C4-2B (cell line): ENCODE measurements at regions not wholly inside any gene's neighbourhood (a gene's known extent, or its start where the extent isn't known, plus 50 kb on each side); places are given as distances from the start of the nearest gene placed in this dataset.

ENCODE experiments used
- H3K27ac ChIP-seq: fragments of 450-650 bp; 2 replicates; pipeline ENCODE4 v1.5.1; 2017
- ZFX ChIP-seq: fragments of 450-650 bp; IDR thresholded peaks from 2 replicates; pipeline ENCODE4 v1.6.1; 2017
- TF ChIP-seq, protein P1 (sequence below): fragments of 450-650 bp; conservative IDR thresholded peaks from 2 replicates; pipeline ENCODE4 v1.5.1; 2017; ENCODE audit warnings: mild to moderate bottlenecking

DNA sequence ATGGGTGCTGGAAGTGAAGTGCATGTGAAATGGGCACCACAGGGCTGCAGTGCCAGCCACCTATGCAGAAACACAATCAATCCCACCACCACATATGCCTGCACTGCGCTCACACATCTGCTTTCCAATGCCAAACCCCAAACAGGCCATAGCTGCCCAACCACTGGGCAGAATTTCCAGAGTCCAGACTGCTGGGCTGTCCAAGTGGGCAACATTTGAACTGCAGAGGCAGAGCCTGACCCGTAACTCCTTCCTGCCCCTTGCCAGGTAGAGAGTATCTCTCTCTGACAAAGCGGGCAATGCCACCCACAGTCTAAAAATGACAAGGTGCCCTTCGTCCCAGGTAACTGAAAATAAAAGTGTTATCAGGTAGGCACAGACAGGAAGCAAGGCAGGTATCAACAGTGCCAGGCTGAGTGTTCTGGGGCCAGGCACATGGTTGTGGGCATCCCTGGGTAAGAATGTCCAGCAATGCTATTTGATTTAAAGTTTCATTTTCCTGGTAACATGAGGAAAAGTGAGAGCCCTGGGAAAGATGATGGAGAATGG, 79.5 kb downstream of the FOXA2 start:
- no peak for TF ChIP-seq ZFX
- TF ChIP-seq, protein P1, sequence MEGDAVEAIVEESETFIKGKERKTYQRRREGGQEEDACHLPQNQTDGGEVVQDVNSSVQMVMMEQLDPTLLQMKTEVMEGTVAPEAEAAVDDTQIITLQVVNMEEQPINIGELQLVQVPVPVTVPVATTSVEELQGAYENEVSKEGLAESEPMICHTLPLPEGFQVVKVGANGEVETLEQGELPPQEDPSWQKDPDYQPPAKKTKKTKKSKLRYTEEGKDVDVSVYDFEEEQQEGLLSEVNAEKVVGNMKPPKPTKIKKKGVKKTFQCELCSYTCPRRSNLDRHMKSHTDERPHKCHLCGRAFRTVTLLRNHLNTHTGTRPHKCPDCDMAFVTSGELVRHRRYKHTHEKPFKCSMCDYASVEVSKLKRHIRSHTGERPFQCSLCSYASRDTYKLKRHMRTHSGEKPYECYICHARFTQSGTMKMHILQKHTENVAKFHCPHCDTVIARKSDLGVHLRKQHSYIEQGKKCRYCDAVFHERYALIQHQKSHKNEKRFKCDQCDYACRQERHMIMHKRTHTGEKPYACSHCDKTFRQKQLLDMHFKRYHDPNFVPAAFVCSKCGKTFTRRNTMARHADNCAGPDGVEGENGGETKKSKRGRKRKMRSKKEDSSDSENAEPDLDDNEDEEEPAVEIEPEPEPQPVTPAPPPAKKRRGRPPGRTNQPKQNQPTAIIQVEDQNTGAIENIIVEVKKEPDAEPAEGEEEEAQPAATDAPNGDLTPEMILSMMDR = no peak
- H3K27ac ChIP-seq = no peak overlapping the region

- no peak overlapping the region for H3K27ac ChIP-seq
- no peak for TF ChIP-seq ZFX
- TF ChIP-seq, protein P1 = no peak
Measured at GRCh38 chr20:22503577-22503976, 80.8 kb downstream of the FOXA2 start.

DNA sequence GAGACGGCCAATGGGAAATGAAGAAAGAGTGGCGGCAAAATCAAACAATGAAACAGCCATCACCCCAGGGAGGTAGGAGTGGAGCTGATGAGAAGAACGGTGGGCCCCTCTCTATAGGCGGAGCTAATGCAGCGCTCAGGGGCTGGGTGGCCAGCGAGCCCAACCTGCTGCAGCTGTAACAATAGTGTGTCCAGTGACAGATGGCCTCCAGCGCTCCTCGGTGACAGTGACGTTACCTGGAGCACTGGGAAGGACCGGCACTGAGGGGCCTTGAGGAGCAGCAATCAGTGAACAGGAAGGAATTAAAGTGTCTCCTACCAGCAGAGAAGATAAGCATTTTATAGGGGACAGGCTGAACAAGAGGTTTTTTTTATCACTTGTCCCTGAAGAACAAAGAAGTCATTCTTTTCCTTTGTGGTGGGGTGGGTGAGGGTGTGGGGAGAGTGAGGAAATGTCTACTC, 81.6 kb downstream of the FOXA2 start:
- H3K27ac ChIP-seq = no peak overlapping the region
- TF ChIP-seq, protein P1 = no peak
- TF ChIP-seq ZFX = no peak

DNA sequence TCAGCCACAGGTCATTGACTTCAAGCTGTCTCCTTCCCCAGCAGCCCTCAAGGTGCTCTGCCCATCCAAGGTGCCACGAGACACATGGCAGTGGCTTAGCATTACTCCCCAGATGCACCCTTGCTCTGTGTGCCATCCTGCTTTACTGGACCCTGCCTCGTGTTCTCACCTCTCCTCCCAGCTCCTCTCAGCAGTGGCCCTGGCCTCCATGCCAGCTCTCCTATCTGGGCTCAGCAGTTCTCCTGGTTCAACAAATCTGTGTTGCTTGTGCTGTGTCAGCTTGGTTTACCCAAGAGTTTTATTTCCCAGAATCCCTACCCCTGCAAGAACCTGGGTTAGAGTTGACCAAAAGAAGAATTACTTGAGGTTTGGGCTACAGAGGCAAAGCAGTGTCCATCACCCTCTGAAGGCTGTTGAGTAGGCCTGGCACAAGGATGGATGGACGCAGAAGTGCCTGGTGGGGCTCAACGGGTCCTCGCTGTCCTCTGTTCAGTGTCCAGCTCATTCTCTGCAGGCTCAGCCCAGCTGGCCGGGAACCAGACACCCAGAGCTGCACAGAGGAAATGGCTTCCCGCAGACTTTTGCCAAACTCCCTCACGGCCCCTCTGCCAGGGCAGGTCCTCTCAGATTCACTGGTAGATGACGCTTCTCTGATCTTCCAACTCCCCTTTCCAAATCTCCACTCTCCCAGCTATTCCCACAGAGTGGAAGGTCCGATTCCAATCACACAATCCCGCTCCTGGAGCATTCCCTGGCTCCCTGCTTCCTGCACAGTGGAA, 82.6 kb downstream of the FOXA2 start:
- no peak overlapping the region for H3K27ac ChIP-seq
- TF ChIP-seq, protein P1 = no peak
- no peak for TF ChIP-seq ZFX

DNA sequence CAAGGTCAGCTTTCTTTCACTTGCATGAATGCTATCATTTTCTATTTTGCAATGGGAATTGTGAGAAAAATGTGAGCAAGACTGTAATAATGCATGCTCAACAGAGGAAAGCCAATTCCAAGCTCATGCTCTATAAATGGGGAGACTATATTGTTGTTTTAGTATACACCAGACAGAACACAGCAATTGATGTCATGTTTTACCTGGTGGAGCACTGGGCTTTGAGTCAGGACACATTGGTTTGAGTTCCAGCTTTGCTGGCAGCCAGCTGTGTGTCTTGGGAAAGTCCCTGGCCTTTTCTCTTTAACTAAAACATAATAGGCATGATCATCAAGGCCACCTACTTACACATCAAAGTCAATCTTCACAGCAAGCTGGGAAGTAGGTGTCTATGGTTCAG, 83.3 kb downstream of the FOXA2 start:
- no peak overlapping the region for H3K27ac ChIP-seq
- TF ChIP-seq, protein P1 = no peak
- TF ChIP-seq ZFX = no peak

- TF ChIP-seq, protein P1 = no peak
- TF ChIP-seq ZFX = no peak
- H3K27ac ChIP-seq = no peak overlapping the region
Measured at GRCh38 chr20:22499515-22500166, 84.7 kb downstream of the FOXA2 start.

DNA sequence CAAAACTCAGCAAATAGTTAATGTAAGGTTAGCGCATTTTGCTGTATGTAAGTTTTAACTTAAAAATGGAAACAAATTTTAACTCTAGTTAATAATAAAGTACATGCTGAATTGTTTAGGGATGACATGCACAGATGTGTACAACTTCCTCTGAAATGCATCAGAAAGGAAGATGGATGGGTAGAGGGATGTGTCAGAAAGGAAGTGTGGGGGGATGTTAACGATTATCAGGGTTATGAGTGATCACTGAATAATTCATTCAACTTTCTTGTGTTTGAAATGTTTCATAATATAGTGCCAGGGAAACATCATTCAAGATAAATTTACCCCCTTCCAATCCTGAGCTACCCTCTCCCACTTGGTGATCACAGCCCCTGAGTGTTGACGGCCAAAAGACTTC, 87.6 kb downstream of the FOXA2 start:
- TF ChIP-seq ZFX = no peak
- TF ChIP-seq, protein P1 = no peak
- H3K27ac ChIP-seq = no peak overlapping the region
